GM23338 (cell line): ENCODE measurements at regions not wholly inside any gene's neighbourhood (a gene's known extent, or its start where the extent isn't known, plus 50 kb on each side); places are given as distances from the start of the nearest gene placed in this dataset.

ENCODE experiments used
- ATAC-seq: fragments of 200-7000 bp; cut with Tn5 transposase; 3 replicates; pipeline ENCODE4 v1.9.1; 2020
- DNase-seq: peaks from one replicate; pipeline ENCODE4 v3.0.0-alpha.2; 2015; ENCODE audit warnings: low spot score
- H2AFZ ChIP-seq: fragments of 200-600 bp; sonication (generic); 2 replicates; pipeline ENCODE4 v1.8.0; 2016; ENCODE audit warnings: antibody characterized with exemption, mild to moderate bottlenecking, moderate library complexity
- H3F3A ChIP-seq: fragments of 200-600 bp; sonication (generic); replicated peaks from 2 replicates; pipeline ENCODE4 v1.8.0; 2017; ENCODE audit warnings: antibody characterized with exemption, mixed run types, low read depth
- H3K27ac ChIP-seq: fragments of 200-600 bp; sonication (generic); 2 replicates; pipeline ENCODE4 v1.6.1; 2016; ENCODE audit warnings: low read depth
- H3K27me3 ChIP-seq: fragments of 200-600 bp; sonication (generic); 2 replicates; pipeline ENCODE4 v1.8.0; 2016; ENCODE audit warnings: mild to moderate bottlenecking, mixed run types, moderate library complexity; ENCODE audit not compliant: insufficient read depth
- H3K36me3 ChIP-seq: fragments of 200-600 bp; sonication (generic); 2 replicates; pipeline ENCODE4 v1.8.0; 2016; ENCODE audit warnings: mild to moderate bottlenecking; ENCODE audit not compliant: insufficient read depth
- H3K4me1 ChIP-seq: fragments of 200-600 bp; sonication (generic); 2 replicates; pipeline ENCODE4 v1.8.0; 2016; ENCODE audit warnings: mild to moderate bottlenecking, moderate library complexity; ENCODE audit not compliant: insufficient read depth
- H3K4me2 ChIP-seq: fragments of 200-600 bp; sonication (generic); 2 replicates; pipeline ENCODE4 v1.7.1; 2017; ENCODE audit warnings: mixed run types
- H3K4me3 ChIP-seq: fragments of 200-600 bp; sonication (generic); 2 replicates; pipeline ENCODE4 v1.6.1; 2016; ENCODE audit warnings: mixed run types
- H3K79me2 ChIP-seq: fragments of 200-600 bp; sonication (generic); replicated peaks from 2 replicates; pipeline ENCODE4 v1.8.0; 2017; ENCODE audit warnings: mild to moderate bottlenecking; ENCODE audit not compliant: insufficient read depth
- H3K9me2 ChIP-seq: fragments of 200-600 bp; sonication (generic); 2 replicates; pipeline ENCODE4 v1.8.0; 2017; ENCODE audit not compliant: insufficient read depth
- H4K20me1 ChIP-seq: fragments of 200-600 bp; sonication (generic); replicated peaks from 2 replicates; pipeline ENCODE4 v1.8.0; 2017; ENCODE audit warnings: mild to moderate bottlenecking; ENCODE audit not compliant: insufficient read depth
- H3K27ac Mint-ChIP-seq: 2 replicates; pipeline ENCODE4 v1.8.0; 2020; ENCODE audit warnings: inconsistent platforms, mild to moderate bottlenecking, moderate library complexity, mixed read lengths
- H3K27me3 Mint-ChIP-seq: 3 replicates; pipeline ENCODE4 v1.8.0; 2022; ENCODE audit warnings: low read depth, mild to moderate bottlenecking, moderate library complexity, mixed read lengths, inconsistent platforms; ENCODE audit not compliant: insufficient read depth, poor library complexity
- H3K36me3 Mint-ChIP-seq: 3 replicates; pipeline ENCODE4 v1.8.0; 2021; ENCODE audit warnings: low read depth, mild to moderate bottlenecking, inconsistent platforms, moderate library complexity, mixed read lengths
- H3K4me1 Mint-ChIP-seq: 3 replicates; pipeline ENCODE4 v1.8.0; 2020; ENCODE audit warnings: mild to moderate bottlenecking, inconsistent platforms, mixed read lengths
- H3K4me3 Mint-ChIP-seq: 3 replicates; pipeline ENCODE4 v1.8.0; 2021; ENCODE audit warnings: moderate library complexity, mild to moderate bottlenecking, inconsistent platforms, mixed read lengths
- H3K9me3 Mint-ChIP-seq: 3 replicates; pipeline ENCODE4 v1.8.0; 2020; ENCODE audit warnings: moderate library complexity, mild to moderate bottlenecking, inconsistent platforms, mixed read lengths
- CREB1 ChIP-seq: fragments of 250-450 bp; sonication (Bioruptor Pico); IDR thresholded peaks from 2 replicates; pipeline ENCODE4 v1.5.0; 2020; ENCODE audit warnings: low read depth, mild to moderate bottlenecking, moderate library complexity
- EZH2 ChIP-seq: fragments of 200-600 bp; sonication (generic); IDR thresholded peaks from one replicate; pipeline ENCODE4 v1.8.0; 2017; ENCODE audit warnings: antibody characterized with exemption, mild to moderate bottlenecking, low read depth; ENCODE audit not compliant: unreplicated experiment
- EZH2phosphoT487 ChIP-seq: fragments of 200-600 bp; sonication (generic); IDR thresholded peaks from one replicate; pipeline ENCODE4 v1.8.1; 2018; ENCODE audit warnings: antibody characterized with exemption; ENCODE audit not compliant: unreplicated experiment
- JUNB ChIP-seq: IDR thresholded peaks from one replicate; pipeline ENCODE4 v1.6.1; 2016; ENCODE audit warnings: antibody characterized with exemption; ENCODE audit not compliant: unreplicated experiment
- NANOG ChIP-seq: IDR thresholded peaks from 2 replicates; pipeline ENCODE4 v1.6.1; 2016; ENCODE audit warnings: antibody characterized with exemption, borderline replicate concordance
- POLR2AphosphoS5 ChIP-seq: IDR thresholded peaks from 2 replicates; pipeline ENCODE4 v1.6.1; 2016; ENCODE audit warnings: antibody characterized with exemption, low read depth
- STAT1 ChIP-seq: IDR thresholded peaks from one replicate; pipeline ENCODE4 v1.6.1; 2016; ENCODE audit warnings: antibody characterized with exemption; ENCODE audit not compliant: unreplicated experiment
- ZNF114 ChIP-seq: fragments of 250-450 bp; sonication (Bioruptor Pico); IDR thresholded peaks from 2 replicates; pipeline ENCODE4 v1.5.0; 2020; ENCODE audit warnings: mild to moderate bottlenecking, moderate library complexity
- ZNF331 ChIP-seq: fragments of 250-450 bp; sonication (Bioruptor Pico); IDR thresholded peaks from 2 replicates; pipeline ENCODE4 v1.5.0; 2020; ENCODE audit warnings: low read depth, mild to moderate bottlenecking, moderate library complexity
- TF ChIP-seq, protein P1 (sequence below): fragments of 250-450 bp; sonication (Bioruptor Pico); IDR thresholded peaks from 2 replicates; pipeline ENCODE4 v1.5.0; 2020; ENCODE audit warnings: mild to moderate bottlenecking, moderate library complexity
- TF ChIP-seq, protein P2 (sequence below): IDR thresholded peaks from one replicate; pipeline ENCODE4 v1.6.1; 2018; ENCODE audit warnings: antibody characterized with exemption; ENCODE audit not compliant: unreplicated experiment
- TF ChIP-seq, protein P3 (sequence below): IDR thresholded peaks from 2 replicates; pipeline ENCODE4 v1.6.1; 2016; ENCODE audit warnings: antibody characterized with exemption
- TF ChIP-seq, protein P4 (sequence below), 2 experiments: fragments of 200-600 bp in 1 of 2; sonication (generic) in 1 of 2; conservative IDR thresholded peaks; 2 replicates each; pipeline versions ENCODE4 v1.5.1 to v1.6.1; 2016 to 2017; ENCODE audit warnings: antibody characterized with exemption in 2 of 2, low read depth in 2 of 2, mild to moderate bottlenecking in 2 of 2, moderate library complexity in 1 of 2

DNA sequence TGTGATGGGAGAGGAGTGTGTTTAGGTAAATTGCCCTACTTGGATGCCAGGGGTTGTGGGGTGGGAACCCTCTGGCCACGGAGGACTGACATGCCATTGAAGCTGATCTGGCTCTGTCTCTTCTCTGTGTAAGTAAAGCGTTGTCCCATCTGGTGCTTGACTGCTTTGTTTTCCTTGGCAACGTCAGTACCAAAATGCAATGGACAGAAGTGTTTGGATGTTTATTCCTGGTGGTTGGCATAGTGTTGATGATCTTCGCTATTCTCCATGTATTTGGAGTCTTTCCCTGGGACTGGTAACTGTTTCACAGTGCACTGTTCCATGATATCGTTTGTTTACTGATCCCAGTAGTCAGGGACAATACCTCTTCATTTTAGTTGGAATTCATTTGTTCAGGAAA, 130.5 kb upstream of the MCTP2 start:
- H3F3A ChIP-seq, result no peaks in the 10 kb centered on the region
- DNase-seq (no peak), ATAC-seq (no peak)
- H3K4me3 Mint-ChIP-seq, result no peak overlapping the region
- no peaks in the 10 kb centered on the region; the same call in 2 of the 3 replicates for H3K36me3 Mint-ChIP-seq
- H3K9me3 Mint-ChIP-seq, result peaks cover 3% of the 10 kb centered on the region; the same call in 2 of the 3 replicates
- no peaks in the 10 kb centered on the region for H3K27me3 ChIP-seq
- no peaks in the 10 kb centered on the region for H3K27me3 Mint-ChIP-seq
- no peaks in the 10 kb centered on the region for H3K36me3 ChIP-seq
- H2AFZ ChIP-seq, result no peak overlapping the region
- H3K4me1 Mint-ChIP-seq, result peaks cover 4% of the 10 kb centered on the region
- TF ChIP-seq POLR2AphosphoS5, result no peak
- TF ChIP-seq, protein P1, sequence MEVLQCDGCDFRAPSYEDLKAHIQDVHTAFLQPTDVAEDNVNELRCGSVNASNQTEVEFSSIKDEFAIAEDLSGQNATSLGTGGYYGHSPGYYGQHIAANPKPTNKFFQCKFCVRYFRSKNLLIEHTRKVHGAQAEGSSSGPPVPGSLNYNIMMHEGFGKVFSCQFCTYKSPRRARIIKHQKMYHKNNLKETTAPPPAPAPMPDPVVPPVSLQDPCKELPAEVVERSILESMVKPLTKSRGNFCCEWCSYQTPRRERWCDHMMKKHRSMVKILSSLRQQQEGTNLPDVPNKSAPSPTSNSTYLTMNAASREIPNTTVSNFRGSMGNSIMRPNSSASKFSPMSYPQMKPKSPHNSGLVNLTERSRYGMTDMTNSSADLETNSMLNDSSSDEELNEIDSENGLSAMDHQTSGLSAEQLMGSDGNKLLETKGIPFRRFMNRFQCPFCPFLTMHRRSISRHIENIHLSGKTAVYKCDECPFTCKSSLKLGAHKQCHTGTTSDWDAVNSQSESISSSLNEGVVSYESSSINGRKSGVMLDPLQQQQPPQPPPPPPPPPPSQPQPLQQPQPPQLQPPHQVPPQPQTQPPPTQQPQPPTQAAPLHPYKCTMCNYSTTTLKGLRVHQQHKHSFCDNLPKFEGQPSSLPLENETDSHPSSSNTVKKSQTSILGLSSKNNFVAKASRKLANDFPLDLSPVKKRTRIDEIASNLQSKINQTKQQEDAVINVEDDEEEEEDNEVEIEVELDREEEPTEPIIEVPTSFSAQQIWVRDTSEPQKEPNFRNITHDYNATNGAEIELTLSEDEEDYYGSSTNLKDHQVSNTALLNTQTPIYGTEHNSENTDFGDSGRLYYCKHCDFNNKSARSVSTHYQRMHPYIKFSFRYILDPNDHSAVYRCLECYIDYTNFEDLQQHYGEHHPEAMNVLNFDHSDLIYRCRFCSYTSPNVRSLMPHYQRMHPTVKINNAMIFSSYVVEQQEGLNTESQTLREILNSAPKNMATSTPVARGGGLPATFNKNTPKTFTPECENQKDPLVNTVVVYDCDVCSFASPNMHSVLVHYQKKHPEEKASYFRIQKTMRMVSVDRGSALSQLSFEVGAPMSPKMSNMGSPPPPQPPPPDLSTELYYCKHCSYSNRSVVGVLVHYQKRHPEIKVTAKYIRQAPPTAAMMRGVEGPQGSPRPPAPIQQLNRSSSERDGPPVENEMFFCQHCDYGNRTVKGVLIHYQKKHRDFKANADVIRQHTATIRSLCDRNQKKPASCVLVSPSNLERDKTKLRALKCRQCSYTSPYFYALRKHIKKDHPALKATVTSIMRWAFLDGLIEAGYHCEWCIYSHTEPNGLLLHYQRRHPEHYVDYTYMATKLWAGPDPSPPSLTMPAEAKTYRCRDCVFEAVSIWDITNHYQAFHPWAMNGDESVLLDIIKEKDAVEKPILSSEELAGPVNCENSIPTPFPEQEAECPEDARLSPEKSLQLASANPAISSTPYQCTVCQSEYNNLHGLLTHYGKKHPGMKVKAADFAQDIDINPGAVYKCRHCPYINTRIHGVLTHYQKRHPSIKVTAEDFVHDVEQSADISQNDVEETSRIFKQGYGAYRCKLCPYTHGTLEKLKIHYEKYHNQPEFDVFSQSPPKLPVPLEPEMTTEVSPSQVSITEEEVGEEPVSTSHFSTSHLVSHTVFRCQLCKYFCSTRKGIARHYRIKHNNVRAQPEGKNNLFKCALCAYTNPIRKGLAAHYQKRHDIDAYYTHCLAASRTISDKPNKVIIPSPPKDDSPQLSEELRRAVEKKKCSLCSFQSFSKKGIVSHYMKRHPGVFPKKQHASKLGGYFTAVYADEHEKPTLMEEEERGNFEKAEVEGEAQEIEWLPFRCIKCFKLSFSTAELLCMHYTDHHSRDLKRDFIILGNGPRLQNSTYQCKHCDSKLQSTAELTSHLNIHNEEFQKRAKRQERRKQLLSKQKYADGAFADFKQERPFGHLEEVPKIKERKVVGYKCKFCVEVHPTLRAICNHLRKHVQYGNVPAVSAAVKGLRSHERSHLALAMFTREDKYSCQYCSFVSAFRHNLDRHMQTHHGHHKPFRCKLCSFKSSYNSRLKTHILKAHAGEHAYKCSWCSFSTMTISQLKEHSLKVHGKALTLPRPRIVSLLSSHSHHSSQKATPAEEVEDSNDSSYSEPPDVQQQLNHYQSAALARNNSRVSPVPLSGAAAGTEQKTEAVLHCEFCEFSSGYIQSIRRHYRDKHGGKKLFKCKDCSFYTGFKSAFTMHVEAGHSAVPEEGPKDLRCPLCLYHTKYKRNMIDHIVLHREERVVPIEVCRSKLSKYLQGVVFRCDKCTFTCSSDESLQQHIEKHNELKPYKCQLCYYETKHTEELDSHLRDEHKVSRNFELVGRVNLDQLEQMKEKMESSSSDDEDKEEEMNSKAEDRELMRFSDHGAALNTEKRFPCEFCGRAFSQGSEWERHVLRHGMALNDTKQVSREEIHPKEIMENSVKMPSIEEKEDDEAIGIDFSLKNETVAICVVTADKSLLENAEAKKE, result no peak
- no peak for TF ChIP-seq JUNB
- TF ChIP-seq, protein P2, sequence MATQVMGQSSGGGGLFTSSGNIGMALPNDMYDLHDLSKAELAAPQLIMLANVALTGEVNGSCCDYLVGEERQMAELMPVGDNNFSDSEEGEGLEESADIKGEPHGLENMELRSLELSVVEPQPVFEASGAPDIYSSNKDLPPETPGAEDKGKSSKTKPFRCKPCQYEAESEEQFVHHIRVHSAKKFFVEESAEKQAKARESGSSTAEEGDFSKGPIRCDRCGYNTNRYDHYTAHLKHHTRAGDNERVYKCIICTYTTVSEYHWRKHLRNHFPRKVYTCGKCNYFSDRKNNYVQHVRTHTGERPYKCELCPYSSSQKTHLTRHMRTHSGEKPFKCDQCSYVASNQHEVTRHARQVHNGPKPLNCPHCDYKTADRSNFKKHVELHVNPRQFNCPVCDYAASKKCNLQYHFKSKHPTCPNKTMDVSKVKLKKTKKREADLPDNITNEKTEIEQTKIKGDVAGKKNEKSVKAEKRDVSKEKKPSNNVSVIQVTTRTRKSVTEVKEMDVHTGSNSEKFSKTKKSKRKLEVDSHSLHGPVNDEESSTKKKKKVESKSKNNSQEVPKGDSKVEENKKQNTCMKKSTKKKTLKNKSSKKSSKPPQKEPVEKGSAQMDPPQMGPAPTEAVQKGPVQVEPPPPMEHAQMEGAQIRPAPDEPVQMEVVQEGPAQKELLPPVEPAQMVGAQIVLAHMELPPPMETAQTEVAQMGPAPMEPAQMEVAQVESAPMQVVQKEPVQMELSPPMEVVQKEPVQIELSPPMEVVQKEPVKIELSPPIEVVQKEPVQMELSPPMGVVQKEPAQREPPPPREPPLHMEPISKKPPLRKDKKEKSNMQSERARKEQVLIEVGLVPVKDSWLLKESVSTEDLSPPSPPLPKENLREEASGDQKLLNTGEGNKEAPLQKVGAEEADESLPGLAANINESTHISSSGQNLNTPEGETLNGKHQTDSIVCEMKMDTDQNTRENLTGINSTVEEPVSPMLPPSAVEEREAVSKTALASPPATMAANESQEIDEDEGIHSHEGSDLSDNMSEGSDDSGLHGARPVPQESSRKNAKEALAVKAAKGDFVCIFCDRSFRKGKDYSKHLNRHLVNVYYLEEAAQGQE, result no peak
- no peak for TF ChIP-seq ZNF114
- no peak for TF ChIP-seq ZNF331 (CRISPR knock-in tag)
- TF ChIP-seq CREB1 (CRISPR knock-in tag), result no peak
- no peak for TF ChIP-seq NANOG
- TF ChIP-seq, protein P3, sequence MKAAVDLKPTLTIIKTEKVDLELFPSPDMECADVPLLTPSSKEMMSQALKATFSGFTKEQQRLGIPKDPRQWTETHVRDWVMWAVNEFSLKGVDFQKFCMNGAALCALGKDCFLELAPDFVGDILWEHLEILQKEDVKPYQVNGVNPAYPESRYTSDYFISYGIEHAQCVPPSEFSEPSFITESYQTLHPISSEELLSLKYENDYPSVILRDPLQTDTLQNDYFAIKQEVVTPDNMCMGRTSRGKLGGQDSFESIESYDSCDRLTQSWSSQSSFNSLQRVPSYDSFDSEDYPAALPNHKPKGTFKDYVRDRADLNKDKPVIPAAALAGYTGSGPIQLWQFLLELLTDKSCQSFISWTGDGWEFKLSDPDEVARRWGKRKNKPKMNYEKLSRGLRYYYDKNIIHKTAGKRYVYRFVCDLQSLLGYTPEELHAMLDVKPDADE, result no peak
- TF ChIP-seq, protein P4, sequence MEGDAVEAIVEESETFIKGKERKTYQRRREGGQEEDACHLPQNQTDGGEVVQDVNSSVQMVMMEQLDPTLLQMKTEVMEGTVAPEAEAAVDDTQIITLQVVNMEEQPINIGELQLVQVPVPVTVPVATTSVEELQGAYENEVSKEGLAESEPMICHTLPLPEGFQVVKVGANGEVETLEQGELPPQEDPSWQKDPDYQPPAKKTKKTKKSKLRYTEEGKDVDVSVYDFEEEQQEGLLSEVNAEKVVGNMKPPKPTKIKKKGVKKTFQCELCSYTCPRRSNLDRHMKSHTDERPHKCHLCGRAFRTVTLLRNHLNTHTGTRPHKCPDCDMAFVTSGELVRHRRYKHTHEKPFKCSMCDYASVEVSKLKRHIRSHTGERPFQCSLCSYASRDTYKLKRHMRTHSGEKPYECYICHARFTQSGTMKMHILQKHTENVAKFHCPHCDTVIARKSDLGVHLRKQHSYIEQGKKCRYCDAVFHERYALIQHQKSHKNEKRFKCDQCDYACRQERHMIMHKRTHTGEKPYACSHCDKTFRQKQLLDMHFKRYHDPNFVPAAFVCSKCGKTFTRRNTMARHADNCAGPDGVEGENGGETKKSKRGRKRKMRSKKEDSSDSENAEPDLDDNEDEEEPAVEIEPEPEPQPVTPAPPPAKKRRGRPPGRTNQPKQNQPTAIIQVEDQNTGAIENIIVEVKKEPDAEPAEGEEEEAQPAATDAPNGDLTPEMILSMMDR (conservative IDR thresholded peaks at IDR 0.05; ENCODE audit: low read depth in 2 of 2), result no peak
- TF ChIP-seq STAT1, result no peak
- TF ChIP-seq EZH2, result no peak
- TF ChIP-seq EZH2phosphoT487, result no peak
- no peak overlapping the region for H3K4me3 ChIP-seq
- H3K27ac ChIP-seq, result no peak overlapping the region
- H3K79me2 ChIP-seq, result no peaks in the 10 kb centered on the region
- H3K27ac Mint-ChIP-seq, result no peak overlapping the region
- no peaks in the 10 kb centered on the region for H3K9me2 ChIP-seq
- H4K20me1 ChIP-seq, result no peaks in the 10 kb centered on the region
- no peak overlapping the region for H3K4me2 ChIP-seq
- no peaks in the 10 kb centered on the region; the same call in 1 of the 2 replicates for H3K4me1 ChIP-seq
